ENCODE measurements at regions not wholly inside any gene's neighbourhood (a gene's known extent, or its start where the extent isn't known, plus 50 kb on each side); places are given as distances from the start of the nearest gene placed in this dataset.

- TF ChIP-seq EZH2phosphoT487 (IDR thresholded peaks at IDR 0.05; ENCODE audit: borderline replicate concordance): no peak
- TF ChIP-seq, protein P1, sequence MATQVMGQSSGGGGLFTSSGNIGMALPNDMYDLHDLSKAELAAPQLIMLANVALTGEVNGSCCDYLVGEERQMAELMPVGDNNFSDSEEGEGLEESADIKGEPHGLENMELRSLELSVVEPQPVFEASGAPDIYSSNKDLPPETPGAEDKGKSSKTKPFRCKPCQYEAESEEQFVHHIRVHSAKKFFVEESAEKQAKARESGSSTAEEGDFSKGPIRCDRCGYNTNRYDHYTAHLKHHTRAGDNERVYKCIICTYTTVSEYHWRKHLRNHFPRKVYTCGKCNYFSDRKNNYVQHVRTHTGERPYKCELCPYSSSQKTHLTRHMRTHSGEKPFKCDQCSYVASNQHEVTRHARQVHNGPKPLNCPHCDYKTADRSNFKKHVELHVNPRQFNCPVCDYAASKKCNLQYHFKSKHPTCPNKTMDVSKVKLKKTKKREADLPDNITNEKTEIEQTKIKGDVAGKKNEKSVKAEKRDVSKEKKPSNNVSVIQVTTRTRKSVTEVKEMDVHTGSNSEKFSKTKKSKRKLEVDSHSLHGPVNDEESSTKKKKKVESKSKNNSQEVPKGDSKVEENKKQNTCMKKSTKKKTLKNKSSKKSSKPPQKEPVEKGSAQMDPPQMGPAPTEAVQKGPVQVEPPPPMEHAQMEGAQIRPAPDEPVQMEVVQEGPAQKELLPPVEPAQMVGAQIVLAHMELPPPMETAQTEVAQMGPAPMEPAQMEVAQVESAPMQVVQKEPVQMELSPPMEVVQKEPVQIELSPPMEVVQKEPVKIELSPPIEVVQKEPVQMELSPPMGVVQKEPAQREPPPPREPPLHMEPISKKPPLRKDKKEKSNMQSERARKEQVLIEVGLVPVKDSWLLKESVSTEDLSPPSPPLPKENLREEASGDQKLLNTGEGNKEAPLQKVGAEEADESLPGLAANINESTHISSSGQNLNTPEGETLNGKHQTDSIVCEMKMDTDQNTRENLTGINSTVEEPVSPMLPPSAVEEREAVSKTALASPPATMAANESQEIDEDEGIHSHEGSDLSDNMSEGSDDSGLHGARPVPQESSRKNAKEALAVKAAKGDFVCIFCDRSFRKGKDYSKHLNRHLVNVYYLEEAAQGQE (IDR thresholded peaks at IDR 0.05; ENCODE audit: low read depth): no peak
- TF ChIP-seq, protein P2, sequence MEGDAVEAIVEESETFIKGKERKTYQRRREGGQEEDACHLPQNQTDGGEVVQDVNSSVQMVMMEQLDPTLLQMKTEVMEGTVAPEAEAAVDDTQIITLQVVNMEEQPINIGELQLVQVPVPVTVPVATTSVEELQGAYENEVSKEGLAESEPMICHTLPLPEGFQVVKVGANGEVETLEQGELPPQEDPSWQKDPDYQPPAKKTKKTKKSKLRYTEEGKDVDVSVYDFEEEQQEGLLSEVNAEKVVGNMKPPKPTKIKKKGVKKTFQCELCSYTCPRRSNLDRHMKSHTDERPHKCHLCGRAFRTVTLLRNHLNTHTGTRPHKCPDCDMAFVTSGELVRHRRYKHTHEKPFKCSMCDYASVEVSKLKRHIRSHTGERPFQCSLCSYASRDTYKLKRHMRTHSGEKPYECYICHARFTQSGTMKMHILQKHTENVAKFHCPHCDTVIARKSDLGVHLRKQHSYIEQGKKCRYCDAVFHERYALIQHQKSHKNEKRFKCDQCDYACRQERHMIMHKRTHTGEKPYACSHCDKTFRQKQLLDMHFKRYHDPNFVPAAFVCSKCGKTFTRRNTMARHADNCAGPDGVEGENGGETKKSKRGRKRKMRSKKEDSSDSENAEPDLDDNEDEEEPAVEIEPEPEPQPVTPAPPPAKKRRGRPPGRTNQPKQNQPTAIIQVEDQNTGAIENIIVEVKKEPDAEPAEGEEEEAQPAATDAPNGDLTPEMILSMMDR (IDR thresholded peaks at IDR 0.05 in 2 of 3, conservative IDR thresholded peaks at IDR 0.05 in 1 of 3; ENCODE audit: borderline replicate concordance in 1 of 3, insufficient read depth in 1 of 3, low read depth in 2 of 3, low read length in 2 of 3): no peak
- TF ChIP-seq ZNF274 (IDR thresholded peaks at IDR 0.05; ENCODE audit: low read depth, low read length): no peak
- no peak for TF ChIP-seq POLR2A (IDR thresholded peaks at IDR 0.05; ENCODE audit: borderline replicate concordance, extremely low read depth, insufficient read depth, insufficient read length)
- no peak for TF ChIP-seq POLR2AphosphoS5 (IDR thresholded peaks at IDR 0.05; ENCODE audit: low read depth, low read length)
- no peak for TF ChIP-seq SIN3A (IDR thresholded peaks at IDR 0.05; ENCODE audit: low read depth)
Observed at GRCh38 chr2:105536175-105536574, 137.3 kb upstream of the FHL2 start.

Data from HCT116 (cell line).